ENCODE measurements at regions not wholly inside any gene's neighbourhood (a gene's known extent, or its start where the extent isn't known, plus 50 kb on each side); places are given as distances from the start of the nearest gene placed in this dataset.

GRCh38 chr11:22472306-22472705, 134.1 kb downstream of the SLC17A6 start:
- TF ChIP-seq BRCA1 (IDR thresholded peaks at IDR 0.05; ENCODE audit: low read depth, low read length), result no peak
- TF ChIP-seq MAX (IDR thresholded peaks at IDR 0.05; ENCODE audit: low read depth, low read length), result no peak
- TF ChIP-seq BHLHE40 (IDR thresholded peaks at IDR 0.05; ENCODE audit: borderline replicate concordance in 1 of 2, low read depth in 2 of 2, low read length in 1 of 2), result no peak
- TF ChIP-seq POLR2AphosphoS5 (IDR thresholded peaks at IDR 0.05; ENCODE audit: low read length), result no peak
- no peak for TF ChIP-seq CREB1 (IDR thresholded peaks at IDR 0.05; ENCODE audit: low read depth)
- TF ChIP-seq CTCF (IDR thresholded peaks at IDR 0.05 in 2 of 3, conservative IDR thresholded peaks at IDR 0.05 in 1 of 3; ENCODE audit: control insufficient read depth in 2 of 3, extremely low read depth in 1 of 3, insufficient read depth in 1 of 3, low read depth in 3 of 3, low read length in 3 of 3), result 0 out of 6 replicates have a peak, but pooled peaks of 2 of the 3 experiments have one; percentile 2
- no peak for TF ChIP-seq EGR1 (IDR thresholded peaks at IDR 0.05; ENCODE audit: borderline replicate concordance in 1 of 2, low read depth in 2 of 2, low read length in 2 of 2)
- no peak for TF ChIP-seq CEBPB (IDR thresholded peaks at IDR 0.05; ENCODE audit: borderline replicate concordance in 1 of 2, low read depth in 2 of 2, low read length in 2 of 2)
- no peak for TF ChIP-seq MYC (IDR thresholded peaks at IDR 0.05; ENCODE audit: insufficient read depth, insufficient read length, insufficient replicate concordance, low read length, severe bottlenecking)
- TF ChIP-seq POLR2AphosphoS2 (IDR thresholded peaks at IDR 0.05; ENCODE audit: low read depth, low read length), result no peak
- TF ChIP-seq TAF1 (IDR thresholded peaks at IDR 0.05; ENCODE audit: borderline replicate concordance, low read depth, low read length), result no peak
- TF ChIP-seq ELK1 (IDR thresholded peaks at IDR 0.05; ENCODE audit: low read depth, low read length), result no peak
